ENCODE measurements at regions not wholly inside any gene's neighbourhood (a gene's known extent, or its start where the extent isn't known, plus 50 kb on each side); places are given as distances from the start of the nearest gene placed in this dataset.

- TF ChIP-seq SUZ12 (IDR thresholded peaks at IDR 0.05) (no peak), SP1 (IDR thresholded peaks at IDR 0.05) (no peak), L3MBTL2 (conservative IDR thresholded peaks at IDR 0.05) (no peak), HDGF (IDR thresholded peaks at IDR 0.05; ENCODE audit: borderline replicate concordance) (no peak), PKNOX1 (IDR thresholded peaks at IDR 0.05) (no peak), FOXM1 (IDR thresholded peaks at IDR 0.05; ENCODE audit: borderline replicate concordance) (no peak), BHLHE40 (IDR thresholded peaks at IDR 0.05; ENCODE audit: borderline replicate concordance) (no peak), NFRKB (IDR thresholded peaks at IDR 0.05) (no peak), FOXA1 (IDR thresholded peaks at IDR 0.05) (no peak), FOXK2 (IDR thresholded peaks at IDR 0.05) (no peak), TARDBP (IDR thresholded peaks at IDR 0.05) (no peak), ELF4 (IDR thresholded peaks at IDR 0.05) (no peak)
Observed at GRCh38 chr15:96958721-96959120, 628.2 kb downstream of the NR2F2 start.

Measured in HEK293T (cell line).